HG02884 (cell line): ENCODE measurements at regions not wholly inside any gene's neighbourhood (a gene's known extent, or its start where the extent isn't known, plus 50 kb on each side); places are given as distances from the start of the nearest gene placed in this dataset.

Experiments used
- ATAC-seq: cut with Tn5 transposase; IDR thresholded peaks from one replicate; pipeline ENCODE4 v1.9.1; 2021; ENCODE audit warnings: mild to moderate bottlenecking, moderate library complexity; ENCODE audit not compliant: unreplicated experiment

DNA sequence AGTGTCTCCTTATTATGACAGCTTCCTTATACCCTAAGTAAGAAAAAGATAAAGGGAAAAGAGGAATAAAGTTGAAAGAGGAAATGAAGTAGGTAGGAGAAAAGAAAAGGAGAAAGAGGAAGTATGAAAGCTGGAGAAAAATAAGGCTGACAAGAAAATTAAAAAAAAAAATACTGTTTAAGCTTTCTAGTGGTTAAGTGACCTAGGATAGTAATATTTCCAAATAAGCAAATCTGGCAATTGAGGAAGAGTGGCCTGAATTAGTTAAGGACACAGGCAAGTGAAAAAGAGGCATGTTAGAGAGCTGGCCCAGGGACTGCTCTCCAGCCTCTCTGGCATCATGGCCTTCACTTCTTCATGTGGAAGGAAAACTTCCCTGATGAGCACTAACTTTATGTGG lies 76.5 kb upstream of the ADGRF1 start:
- no peak for ATAC-seq

DNA sequence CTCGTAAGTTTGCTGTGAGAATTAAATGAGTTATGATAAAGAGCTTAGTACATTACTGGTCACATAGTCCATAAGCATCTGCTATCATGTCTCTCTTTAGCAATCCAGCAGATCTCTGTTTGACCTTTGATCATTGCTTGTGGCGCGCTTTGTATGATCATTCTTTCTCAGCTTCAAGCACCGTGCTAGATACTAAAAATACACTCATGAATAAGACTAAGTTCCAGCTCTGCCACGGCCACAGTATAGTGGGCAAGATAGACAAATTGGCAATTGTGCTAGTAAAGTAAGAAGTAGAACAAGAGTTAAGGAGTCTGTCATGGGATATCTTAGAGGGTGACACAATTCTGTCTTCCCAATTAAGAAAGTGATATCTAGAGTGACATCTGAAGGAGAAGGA lies 75.2 kb upstream of the ADGRF1 start:
- no peak for ATAC-seq

DNA sequence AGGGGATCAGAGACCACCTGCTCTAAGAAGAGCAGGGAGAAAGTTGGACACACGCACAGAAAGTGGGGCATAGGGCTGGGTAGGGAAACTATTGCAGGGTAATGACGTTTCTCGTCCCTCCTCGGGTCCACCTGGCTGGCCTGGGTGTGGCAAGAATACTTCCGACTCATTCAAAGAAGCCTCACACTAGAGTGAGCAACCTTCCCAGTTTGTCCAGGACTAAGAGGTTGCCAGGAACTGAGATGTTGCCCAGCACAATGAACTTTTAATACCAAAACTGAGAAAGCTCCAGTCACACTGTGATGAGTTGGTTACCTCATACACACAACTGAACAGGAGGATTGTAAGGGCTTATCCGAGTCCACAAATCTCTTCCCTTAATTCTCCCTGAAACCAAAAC lies 74.5 kb upstream of the ADGRF1 start:
- no peak for ATAC-seq

GRCh38 chr6:47116086-47116485 lies 74.0 kb upstream of the ADGRF1 start:
- no peak for ATAC-seq

GRCh38 chr6:47114460-47114859 lies 72.3 kb upstream of the ADGRF1 start:
- no peak for ATAC-seq

- ATAC-seq = no peak
These were observed 70.2 kb upstream of the ADGRF1 start for GRCh38 chr6:47112317-47112716.

DNA sequence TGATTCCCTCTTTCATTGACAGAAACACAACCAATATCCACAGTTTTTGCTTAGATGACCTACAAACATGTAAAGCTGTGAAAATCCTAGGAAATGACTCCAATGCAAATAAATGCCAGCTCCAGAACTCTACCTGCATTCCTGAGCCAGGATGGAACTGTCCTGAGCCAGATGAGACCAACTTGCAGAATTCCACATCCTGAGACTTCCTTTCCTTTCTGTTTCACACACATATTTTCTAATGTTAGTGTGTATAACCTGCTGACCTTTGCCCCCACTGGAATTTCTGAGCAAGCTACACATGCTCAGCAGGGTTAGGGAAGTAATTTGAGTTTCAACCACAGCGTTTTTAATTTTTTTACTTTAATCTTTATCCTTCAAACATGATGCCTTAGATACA lies 69.6 kb upstream of the ADGRF1 start:
- no peak for ATAC-seq

DNA sequence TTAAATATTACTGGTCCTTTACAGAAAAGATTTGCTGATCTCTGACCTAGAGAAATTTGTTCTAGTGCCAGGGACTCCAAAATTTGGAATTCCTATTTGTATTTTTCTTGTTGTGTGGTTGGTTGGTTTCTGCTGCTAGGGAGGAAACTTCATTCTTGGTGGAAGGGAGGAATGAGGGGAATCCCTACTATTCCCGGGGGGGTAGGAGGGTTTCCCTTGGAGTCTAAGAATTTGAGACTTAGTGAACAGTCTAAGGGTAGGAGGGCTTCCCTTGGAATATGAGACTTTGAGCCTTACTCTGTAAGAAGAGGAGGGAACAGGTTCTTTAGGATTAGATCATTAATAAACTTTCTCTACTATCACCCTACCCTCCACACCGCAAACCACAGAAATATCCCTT lies 67.1 kb upstream of the ADGRF1 start:
- ATAC-seq = no peak

DNA sequence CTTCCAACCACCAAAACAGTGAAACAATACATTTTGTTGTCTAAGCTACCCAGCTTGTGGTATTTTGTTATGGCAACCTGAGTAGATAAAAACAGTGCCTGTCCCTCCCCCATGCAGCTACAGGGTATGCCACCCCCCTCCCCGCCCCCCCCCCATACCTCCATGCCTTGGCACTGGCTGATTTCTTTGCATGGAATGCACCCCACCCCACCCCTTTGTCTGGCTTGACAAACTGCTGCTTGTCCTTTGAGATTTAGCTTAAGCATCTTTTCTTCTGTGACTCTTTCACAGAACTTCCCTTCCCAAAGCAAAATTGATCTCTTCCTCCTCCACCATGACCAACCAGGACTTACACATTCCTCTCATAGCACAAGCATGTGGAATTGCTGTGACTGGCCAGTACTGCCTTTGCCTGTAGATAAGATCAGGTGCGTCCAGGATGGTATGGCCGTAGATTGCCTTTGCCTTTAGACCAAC lies 64.6 kb upstream of the ADGRF1 start:
- ATAC-seq = no peak

DNA sequence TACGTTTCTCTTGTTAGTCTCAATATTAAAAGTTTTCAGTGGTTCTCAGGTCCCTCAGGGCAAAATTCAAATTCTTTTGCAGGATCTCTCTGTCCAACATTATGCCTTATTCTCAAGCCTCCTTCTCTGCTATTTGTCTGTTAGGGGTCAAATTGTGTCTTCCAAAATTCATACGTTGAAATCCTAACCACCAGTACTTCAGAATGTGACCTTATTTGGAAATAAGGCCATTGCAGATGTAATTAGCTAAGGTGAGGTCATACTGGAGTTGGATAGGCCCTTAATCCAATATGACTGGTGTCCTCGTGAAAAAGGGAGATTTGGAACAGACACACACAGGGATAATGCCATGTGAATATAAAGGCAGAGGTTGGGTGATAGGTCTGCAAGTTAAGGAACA lies 64.1 kb upstream of the ADGRF1 start:
- no peak for ATAC-seq

GRCh38 chr6:47105469-47106178 lies 63.5 kb upstream of the ADGRF1 start:
- ATAC-seq = no peak

- ATAC-seq = no peak
These were observed 61.8 kb upstream of the ADGRF1 start for GRCh38 chr6:47103931-47104330.

GRCh38 chr6:47102331-47102730 lies 60.2 kb upstream of the ADGRF1 start:
- no peak for ATAC-seq

DNA sequence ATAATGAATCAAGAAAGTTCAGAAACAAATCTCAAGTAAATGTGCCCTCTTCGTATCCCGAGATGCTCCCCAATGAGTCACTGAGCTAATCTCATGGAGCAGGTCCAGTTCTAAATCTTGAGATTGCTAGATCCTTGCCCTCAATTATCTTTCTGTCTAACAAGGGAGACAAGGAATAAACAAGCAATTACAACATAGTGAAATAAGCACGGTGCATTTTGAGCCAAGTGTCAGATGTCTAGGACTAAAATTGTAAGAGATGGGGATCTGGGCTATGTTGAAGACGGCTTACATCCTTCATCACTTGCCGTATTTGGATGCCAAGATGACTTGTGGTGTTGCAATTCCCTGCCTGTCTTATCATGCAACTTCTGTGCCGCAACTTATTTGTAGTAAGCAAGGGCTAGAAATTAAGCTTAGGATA lies 56.5 kb upstream of the ADGRF1 start:
- ATAC-seq = no peak

GRCh38 chr6:47097092-47097945 lies 55.2 kb upstream of the ADGRF1 start:
- peak; percentile 95 for ATAC-seq

- ATAC-seq = no peak
These were observed 54.2 kb upstream of the ADGRF1 start for GRCh38 chr6:47096211-47096895.

GRCh38 chr6:47094241-47094925 lies 52.3 kb upstream of the ADGRF1 start:
- no peak for ATAC-seq

GRCh38 chr6:47093169-47093568 lies 51.0 kb upstream of the ADGRF1 start:
- ATAC-seq = no peak

GRCh38 chr6:47091886-47092668 lies 49.9 kb upstream of the ADGRF1 start:
- no peak for ATAC-seq
